Stimulated activated CD4-positive, alpha-beta T cell treated with anti-CD3 and anti-CD28 coated beads, Interleukin-2, amount 100 ng/mL, for 48 hours (primary cell): ENCODE measurements at regions not wholly inside any gene's neighbourhood (a gene's known extent, or its start where the extent isn't known, plus 50 kb on each side); places are given as distances from the start of the nearest gene placed in this dataset.
"Not testable (repeated sequence)": the region's sequence is repeated elsewhere in the genome, so short reads cannot be mapped to it uniquely, and the experiment has no call there.

Experiments
- DNase-seq, 2 donors: peaks; one replicate each; pipeline ENCODE4 v3.0.0-alpha.2; 2020

DNA sequence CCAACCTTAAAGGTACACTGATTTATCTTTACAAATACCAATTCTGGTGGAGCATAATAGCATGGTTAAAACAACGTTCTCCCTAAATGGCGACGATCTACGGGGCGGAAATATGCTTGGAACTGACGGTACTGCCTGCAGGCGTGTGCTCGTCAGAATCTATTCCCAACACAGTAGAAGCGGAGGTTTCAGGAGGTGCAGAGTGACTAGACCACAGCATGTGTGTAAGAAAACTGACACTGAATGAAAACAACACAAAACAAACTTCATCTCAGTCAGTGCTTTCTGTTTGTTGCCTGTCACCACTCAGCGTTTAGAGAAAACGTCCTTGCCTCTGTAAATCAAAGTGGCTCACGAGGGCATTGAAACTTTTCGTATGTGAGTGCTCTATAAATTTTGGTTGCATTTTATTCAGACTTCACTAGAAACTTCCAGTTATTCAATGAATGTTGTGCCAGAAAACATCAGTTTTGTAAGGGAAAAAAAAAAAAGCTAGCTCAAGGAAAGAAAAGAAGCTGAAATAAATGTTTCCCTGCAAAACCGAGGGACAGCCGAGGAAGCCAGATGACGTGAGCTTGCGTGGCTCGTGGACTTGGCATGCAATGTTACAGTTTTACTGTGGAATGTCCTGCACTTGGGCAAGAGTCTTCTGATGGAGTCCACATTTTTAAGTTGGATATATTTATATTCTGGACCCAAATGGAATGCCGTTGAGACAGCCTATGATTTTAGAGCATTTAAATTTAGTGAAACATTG, 210.4 kb downstream of the LAT start:
- not testable (repeated sequence) for DNase-seq

DNA sequence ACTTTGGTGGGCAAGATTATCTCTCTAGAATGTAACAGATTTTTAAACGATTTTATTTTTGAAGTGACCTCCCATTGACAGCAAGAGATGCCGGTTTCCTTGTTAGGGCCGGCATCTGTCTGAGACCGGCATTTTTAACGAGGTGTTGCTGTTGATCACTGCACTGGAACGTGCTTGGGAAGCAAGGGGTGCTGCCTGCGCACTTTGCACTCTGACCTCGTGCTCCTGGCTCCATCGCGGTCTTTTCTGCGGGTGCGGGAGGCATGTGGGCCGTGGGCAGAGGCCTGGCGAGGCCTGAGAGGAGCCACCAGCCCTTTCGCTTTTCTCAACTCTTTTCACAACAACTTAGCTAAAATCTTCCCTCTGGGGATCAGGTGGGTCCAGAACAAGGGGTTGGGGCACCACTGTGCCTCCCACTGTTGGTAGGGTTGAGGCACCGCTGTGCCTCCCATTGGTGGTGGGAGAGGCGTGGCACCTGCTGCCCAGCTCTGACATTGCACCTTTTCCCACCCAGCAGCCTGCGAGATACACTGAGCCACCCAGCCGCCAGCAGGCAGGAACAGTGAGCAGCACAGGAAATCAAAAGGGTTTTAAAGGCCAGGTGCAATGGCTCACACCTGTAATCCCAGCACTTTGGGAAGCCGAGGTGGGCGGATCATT, 209.5 kb downstream of the LAT start:
- DNase-seq: not testable (repeated sequence)

DNA sequence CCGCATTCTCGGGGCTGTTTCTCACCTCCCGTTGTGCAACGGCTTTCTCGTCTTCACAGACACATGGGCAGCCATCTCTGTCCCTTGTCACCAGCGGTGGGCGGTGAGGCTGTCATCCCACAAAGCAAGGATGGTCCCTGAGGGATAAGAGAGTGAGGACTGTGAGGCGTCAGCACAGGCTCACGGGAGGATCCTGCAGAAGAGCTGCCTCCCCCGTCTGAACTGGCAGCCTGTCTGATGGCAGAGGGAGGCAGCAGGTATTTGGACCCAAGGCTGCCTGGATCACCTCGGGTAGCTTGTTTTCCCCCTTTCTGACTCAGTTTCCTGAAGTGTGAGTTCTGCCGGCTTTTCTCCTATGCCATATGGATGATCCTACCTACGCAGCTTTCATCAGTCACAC, 208.8 kb downstream of the LAT start:
- not testable (repeated sequence) for DNase-seq

DNA sequence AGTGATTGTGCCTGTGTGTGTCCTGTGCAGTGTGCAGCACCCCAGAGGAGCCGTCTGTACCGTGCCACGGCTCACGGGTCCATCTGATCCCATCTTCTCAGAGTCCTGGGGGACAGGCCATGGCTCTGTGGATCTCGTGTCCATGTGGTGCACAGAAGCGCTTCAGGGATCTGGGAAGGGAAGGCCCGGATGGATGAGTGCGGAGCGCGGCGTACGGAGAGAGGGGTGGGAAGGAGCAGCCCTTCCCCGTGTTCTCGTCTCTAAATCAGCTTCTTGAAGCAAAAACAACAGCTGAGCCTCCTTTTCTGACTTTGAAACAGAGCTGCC, 208.4 kb downstream of the LAT start:
- DNase-seq: not testable (repeated sequence)

DNA sequence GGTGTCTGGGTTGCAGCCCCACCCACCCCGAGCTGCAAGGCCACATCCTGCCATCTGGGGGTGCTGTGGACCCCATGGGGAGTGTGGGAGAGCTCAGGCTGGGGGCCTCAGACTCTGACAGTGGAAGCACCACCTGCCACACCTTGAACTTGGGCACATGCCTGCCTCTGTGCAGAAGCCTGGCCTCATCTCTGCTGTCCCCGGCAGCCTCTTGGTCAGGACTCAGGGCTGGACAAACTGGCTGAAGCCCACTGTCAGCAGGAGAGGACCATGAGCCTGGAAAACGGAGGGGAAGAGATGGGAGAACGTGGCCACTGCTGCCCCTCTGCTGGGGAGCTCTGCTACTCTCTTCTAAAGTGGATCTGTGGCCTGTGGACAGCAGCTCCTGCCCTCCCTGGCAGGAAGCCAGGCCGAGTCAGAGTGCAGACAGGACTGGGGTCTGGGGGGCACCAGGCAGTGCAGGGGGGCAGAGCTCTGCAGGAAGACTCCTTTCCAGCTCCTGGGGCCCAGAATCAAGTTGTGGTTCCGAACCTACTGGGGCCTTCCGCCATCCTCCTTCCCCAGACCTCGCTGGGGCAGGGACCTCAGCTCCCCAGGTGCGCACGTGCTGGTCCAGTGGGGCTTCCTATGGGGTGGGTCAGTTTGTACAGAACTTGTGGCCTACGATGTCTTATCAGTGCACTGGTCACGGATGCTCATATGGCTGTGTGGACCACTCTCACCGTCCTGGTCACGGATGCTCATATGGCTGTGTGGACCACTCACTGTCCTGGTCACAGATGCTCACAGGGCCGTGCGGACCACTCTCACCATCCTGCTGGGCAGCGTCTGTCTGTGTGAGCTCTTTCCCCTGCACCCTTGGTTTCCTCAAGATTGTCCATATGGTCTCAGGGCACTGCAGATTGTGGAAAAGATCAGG, 207.7 kb downstream of the LAT start:
- no peak for DNase-seq

DNA sequence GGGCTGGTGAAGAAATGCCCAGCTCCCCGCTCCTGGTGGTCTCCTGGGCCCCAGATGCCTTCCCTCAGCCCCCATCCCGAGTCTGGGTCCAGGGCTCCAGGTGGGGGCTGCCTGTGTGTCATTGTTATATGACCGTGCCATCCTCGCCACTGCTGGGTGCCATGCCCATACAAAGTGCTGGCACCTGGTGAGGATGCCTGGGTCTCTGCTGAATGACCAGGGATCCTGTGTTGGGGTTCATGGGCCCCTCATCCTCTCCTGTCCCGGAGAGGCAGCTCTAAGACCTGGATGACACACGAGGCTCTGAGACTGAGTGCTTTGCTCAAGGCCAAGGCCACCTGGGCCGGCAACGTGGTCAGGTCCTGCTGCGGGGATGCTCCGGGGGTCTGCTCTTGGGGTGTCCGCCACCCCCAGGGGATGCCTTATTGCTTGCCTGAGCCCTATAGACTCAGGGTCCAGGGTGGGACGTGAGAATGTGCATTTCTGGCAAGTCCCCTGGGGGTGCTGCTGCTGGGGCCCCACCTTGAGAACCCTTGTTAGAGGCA, 206.9 kb downstream of the LAT start:
- not testable (repeated sequence) for DNase-seq

DNA sequence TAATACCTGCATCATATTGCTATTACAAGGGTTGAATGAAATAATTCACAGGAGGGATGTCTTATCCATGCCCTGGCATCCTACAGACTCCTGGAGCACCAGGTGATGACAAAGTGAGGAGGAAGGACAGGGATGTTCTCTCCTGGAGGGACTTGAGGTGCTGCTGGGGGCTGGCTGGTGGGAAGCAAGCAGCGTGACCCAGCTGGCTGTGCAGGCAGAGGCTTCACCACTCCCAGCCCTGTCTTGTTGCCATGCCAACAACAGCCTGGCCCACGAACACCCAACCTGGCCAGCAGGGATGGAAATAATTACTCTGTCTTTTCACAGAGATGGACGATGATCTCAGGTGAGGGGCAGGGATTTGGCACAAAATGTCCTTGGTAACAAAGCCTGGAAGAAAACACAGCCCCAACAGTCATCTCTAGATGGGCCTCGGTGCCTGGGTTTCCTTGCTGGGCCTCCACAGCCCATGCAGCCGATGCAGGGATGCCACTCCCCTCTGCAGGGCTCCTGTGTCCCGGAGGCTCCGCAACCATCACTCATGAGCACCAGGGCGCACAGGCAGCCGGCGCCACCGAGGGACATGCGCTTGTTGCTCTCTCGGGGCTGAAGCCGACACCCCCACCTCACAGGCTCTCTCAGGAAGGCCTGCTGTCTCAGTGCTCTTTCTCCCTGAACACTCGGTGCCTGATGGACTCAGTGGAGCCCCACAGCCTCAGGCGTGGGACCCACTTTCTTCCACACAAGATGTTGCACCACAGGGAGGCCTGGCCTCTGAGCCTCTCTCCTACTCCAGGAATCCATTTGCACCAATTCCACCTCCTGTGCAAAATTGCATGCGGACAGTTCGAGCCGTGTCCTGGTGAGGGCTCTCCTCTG, 205.9 kb downstream of the LAT start:
- not testable (repeated sequence) for DNase-seq

DNA sequence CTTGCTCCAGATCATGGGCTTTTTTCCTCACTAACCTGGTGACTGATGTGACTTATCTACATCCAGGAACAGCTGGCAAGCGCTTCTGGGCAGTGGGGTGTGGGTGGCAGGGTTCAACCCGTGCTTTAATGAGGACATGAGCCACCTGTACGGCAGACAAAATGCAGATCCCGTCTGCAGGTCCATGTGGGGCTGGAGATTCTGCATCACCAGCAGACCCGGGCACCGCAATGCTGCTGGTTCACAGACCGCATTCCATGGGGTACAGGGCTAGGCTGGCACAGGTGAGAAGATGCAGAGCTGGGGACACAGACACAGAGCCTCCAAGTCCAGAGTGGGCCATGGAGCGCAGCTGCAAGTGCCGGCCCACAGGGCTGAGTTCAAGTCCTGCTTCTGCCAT, 204.0 kb downstream of the LAT start:
- not testable (repeated sequence) for DNase-seq

DNA sequence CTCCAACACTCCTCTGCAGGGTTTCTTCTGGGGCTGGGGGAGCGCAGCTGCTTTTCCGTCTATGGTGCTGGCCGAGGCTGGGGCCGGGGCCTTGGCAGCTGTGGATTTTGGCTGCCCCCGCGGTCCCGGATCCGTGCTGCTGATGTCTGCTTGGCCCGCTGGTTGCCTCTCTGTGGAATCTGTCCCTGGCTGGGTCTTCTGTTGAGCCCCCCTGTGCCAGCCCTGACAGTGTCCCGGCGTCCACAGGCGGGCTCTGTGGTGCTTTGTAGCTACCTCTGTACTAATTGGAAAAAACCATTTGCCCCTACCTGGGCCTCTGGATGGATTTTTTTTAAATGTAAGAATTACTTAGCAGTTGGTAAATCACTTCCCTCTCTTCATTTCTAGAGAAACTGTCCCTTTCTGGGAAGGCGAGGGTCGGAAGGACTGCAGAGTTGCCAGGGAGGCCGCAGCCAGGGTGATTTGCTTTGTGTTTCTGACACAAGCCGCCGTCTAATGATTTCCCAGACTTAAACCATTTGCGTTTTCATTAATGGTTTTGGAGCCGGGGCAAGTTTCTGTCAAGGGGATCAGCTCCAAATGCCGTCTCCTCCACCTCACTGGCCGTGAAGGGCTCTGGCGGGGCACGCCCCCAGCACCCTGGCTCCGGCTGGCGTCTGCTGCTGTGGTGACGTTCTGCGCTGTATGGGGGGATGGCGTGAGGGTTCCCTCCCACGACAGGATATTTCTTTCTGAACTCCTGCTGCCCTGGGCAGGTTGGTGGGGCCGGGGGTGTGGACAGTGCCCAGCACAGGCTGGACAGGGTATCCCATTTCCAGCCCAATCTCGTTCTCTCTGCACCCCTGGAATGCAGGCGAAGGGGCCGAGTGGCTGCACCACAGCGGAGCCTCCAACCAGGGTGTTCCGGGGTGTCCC, 201.7 kb downstream of the LAT start:
- DNase-seq: not testable (repeated sequence)

DNA sequence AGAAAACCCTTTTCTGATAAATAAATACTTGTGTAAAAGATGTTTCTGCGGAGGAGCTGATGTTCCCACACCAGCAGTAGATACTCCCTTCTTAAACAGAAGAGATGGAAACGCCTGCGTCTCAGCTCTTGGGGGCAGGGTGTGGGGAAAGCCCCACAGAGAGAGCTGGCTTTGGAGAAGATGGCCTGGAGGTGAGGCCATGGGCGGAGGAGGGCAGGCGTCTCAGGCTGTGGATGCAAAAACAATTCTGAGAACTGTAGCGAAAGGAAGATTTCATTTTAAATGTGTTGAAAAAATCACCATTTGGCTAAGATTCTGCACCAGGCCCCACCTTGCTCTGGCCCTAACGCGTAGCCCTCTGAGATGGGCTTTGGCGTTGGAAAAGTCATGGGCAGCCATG, 201.0 kb downstream of the LAT start:
- DNase-seq: not testable (repeated sequence)

DNA sequence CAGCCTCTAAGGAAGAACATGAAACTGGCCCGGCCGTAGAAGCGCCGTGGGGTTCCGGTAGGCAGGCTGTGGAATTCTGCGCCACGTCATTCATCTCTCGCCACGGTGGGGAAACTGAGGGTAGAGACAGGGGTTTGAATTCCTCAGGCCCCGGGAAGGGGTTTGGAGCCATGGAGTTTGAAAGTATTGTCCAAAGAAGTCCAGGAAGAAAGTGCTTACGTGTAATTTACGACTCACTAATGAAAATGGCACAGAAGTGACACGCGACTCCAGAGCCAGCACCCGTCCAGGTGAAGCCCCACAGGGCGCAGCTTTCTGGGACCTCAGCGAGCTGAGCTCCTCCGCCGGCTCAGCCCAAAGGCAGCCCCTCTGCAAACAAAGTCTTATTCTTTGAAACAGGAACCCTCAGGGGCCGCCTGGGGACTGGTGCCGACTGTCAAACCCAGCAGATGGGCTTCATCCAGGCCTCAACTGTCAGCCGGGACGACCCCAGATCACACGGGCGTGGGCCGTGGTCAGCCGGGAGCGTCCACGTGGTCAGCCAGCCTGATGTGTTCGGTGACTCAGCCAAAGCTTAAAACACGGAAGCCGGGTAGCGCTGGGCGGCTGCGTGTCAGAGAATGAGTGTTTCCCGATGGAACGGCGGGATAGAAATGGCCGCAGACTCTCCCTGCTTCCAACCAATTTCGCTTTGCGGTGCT, 200.0 kb downstream of the LAT start:
- DNase-seq: not testable (repeated sequence)

DNA sequence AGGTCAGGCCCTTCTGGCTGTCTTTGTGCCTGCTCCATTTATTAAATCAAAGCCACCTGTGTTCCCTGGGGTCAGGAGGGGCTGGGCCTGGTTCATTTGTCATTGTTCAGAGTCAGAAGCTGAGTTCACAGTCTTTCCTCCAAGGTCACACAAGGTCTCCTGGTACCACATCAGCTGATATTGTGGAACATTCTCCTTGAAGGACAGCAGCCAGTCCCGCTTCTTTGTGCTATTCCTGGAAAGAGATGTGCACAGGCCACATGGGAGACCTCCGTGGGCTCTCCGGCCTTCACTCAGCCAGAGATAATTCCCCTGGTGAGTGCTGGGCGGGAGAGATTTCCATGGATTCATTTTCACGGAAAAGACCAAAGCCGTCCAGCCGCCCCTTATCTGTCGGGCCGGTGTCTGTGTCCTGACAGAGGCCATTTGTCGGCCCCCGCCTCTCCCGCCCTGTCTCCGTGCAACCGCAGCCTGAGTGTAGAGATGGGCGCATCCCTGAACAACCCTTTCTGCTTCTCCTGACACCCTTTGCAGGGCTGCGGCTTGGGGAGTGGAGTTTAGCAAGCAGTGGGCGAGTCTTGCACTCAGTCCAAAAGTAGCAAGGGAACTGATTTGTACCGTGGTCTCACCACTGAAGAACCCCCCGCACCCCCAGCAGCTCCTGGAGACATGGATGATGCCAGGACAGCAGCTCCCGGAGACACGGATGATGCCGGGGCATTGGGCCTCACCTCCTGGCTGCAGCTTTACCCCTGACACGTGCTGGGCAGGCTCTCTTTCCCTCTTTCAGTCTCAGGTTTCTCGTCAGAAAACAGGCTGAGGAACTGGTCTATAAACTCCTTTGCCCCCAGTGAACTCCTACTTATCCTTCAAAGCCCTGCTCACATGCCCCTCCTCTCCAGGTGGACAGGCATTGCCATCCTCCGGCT, 198.4 kb downstream of the LAT start:
- not testable (repeated sequence) for DNase-seq

DNA sequence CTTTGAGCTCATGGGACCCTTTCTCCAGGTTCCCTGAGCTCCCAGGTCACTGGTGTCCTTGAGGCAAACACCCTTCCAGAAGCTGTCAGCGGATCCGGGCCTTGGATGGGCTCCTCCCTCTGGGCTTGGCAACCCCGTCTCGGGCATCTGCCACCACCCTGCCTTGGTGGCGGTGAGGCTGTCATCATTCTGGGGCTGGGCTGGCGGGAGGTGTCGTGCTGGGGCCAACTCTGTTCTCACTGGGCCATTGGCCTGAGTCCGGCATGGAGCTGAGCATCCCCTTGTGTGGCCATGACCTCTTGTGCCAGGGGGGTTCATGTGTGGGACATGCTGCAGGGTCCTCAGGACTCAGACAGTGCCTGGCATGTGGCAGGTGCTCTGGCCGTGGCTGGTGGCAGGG, 197.6 kb downstream of the LAT start:
- DNase-seq: no peak

DNA sequence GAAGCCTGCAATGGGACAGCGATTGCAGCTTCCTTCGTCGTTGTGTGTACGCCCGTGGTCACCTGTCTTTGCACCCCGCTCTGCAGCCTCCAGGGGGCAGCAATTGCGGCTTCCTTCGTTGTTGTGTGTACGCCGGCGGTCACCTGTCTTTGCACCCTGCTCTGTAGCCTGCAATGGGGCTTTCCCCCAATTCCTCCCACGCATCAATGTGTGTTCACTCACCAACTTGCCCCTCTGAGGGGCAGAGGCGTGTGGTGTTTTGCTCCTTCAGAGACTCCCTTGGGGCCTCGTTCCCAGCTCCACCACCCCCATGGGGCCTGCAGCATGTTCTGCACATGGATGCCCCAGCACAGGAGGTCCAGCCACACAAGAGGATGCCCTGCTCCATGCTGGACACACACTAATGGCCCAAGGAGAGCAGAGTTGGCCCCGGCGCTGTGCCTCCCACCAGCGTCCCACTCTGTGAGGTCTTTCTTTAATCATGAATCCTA, 197.1 kb downstream of the LAT start:
- DNase-seq: not testable (repeated sequence)

DNA sequence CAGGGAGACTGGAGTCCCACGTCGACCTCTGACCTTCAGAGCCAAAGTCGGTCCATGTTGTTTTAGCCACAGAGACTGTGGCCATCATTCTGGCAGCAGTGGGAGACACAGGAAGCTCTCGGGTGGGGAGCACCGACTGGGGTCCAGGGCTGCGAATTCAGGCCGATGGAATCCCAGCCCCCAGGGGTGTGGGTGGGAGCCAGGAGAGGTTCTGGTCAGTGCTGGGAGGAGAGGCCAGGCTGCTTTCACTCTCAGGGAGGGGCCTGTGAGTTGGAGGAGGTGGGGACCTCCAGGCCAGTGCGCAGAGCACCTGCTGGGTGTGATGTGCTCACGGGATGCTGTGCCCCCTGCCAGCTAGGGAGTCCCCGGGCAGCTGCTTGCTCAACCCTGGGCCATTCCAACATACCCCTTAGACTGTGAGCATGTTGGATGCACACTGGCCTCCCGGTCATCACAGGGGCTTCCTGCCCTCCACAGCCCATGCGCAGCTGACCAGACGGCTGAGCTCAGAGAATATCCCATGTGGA, 196.5 kb downstream of the LAT start:
- not testable (repeated sequence) for DNase-seq

DNA sequence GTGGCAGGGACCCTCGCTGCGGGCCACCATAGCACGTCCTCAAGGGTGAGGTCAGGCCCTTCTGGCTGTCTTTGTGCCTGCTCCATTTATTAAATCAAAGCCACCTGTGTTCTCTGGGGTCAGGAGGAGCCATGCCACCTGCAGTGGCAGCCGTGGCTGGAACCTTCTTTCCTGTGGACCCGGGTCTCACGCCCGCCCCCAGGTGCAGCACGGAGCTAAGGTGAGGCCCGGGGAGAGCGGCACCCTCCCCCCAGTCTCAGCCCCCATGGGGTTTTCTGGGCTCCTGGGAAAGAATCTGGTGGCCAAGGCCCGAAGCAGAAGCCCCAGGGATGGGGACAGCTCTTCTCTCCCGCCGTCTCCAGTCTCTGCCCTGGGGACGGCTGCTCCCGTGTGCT, 195.4 kb downstream of the LAT start:
- DNase-seq: not testable (repeated sequence)

DNA sequence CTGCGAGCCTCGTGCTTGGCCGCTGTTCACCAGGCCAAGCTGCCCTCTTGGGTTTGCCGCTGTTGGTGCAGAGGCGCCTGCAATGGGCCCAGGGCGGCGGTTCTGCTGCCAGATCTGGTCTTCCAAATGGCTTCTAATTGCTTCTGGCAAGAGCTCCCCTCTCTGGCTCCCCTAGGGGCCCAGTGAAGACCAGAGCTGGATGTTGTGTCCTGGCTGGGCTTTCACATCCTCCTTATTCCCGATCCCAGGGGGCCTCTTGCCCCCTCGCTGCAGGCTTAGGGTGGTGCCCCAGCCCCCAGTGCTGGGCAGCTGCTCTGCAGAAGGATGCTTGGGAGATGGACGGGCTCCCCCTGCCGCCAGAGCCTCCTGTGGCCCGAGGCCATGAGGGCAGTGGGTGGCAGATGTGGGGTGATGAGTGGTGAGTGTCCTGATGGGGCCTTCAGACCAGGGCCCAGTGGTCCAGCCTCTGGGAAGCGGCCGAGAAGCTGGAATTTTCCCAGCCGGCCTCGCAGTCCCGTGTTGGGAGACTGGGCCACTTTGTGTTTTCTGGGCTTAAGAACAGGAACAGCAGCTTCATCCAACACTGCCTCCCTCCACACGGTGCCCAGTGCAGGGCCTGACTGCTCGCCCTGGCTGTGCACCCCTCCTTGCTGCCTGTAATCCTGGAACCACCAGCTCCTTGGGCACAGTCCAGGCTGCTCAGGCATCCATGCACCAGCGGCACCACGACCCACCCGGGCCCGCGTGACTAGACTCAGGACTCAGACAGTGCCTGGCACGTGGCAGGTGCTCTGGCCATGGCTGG, 194.8 kb downstream of the LAT start:
- DNase-seq: not testable (repeated sequence)
